Body of pancreas (tissue), 4 donors: ENCODE measurements at regions not wholly inside any gene's neighbourhood (a gene's known extent, or its start where the extent isn't known, plus 50 kb on each side); places are given as distances from the start of the nearest gene placed in this dataset.
"Not testable (repeated sequence)": the region's sequence is repeated elsewhere in the genome, so short reads cannot be mapped to it uniquely, and the experiment has no call there.

ENCODE experiments used
- ATAC-seq: fragments of 150-250 bp; one replicate; pipeline ENCODE4 v1.9.1; 2016
- DNase-seq, 4 donors: peaks; one replicate each; pipeline ENCODE4 v3.0.0-alpha.2; 2019
- H3K27ac ChIP-seq, 4 donors: fragments of 200-600 bp; sonication (generic); 1 replicate in 3 of 4; 2 replicates in 1 of 4; pipeline versions ENCODE4 v1.5.1 to v1.6.1; 2016 to 2019; ENCODE audit warnings: mild to moderate bottlenecking in 1 of 4, mixed read lengths in 1 of 4, moderate library complexity in 1 of 4
- H3K27me3 ChIP-seq, 2 donors: fragments of 200-600 bp; sonication (generic); one replicate each; pipeline ENCODE4 v1.6.0; 2016; ENCODE audit warnings: mild to moderate bottlenecking in 1 of 2
- H3K36me3 ChIP-seq, 2 donors: fragments of 200-600 bp; sonication (generic); replicated peaks in 1 of 2; 2 replicates each; pipeline ENCODE4 v1.5.1; 2016; ENCODE audit warnings: low read depth in 2 of 2; ENCODE audit not compliant: insufficient read depth in 1 of 2
- H3K4me1 ChIP-seq: fragments of 200-600 bp; sonication (generic); one replicate; pipeline ENCODE4 v1.6.0; 2016
- H3K4me3 ChIP-seq, 2 donors: fragments of 200-600 bp; sonication (generic); 1 replicate in 1 of 2; 2 replicates in 1 of 2; pipeline ENCODE4 v1.5.1; 2016 to 2019
- H3K9me3 ChIP-seq, 3 donors: fragments of 200-600 bp; sonication (generic); 1 replicate in 2 of 3; 2 replicates in 1 of 3; pipeline ENCODE4 v1.5.1; 2016
- POLR2A ChIP-seq, 3 donors: fragments of 450-650 bp; IDR thresholded peaks; one replicate each; pipeline ENCODE4 v1.6.1; 2016; ENCODE audit warnings: antibody characterized with exemption in 3 of 3, mild to moderate bottlenecking in 2 of 3
- WGBS, 2 donors: methylation state at CpG; one replicate each; pipeline ENCODE4 v1.1.5; 2017; 5-methylcytosine and 5-hydroxymethylcytosine counted together
- intact Hi-C: fragments of 100-400 bp; cut with DNase I; formaldehyde crosslinking; loops from one replicate; pipeline ENCODE4 v1.15.1; 2023
- TF ChIP-seq, protein P1 (sequence below), 7 experiments: fragments of 450-650 bp in 4 of 7; fragments of 200-600 bp in 3 of 7; sonication (generic) in 3 of 7; IDR thresholded peaks; one replicate each; pipeline ENCODE4 v1.5.1; 2016 to 2019; ENCODE audit warnings: antibody characterized with exemption in 7 of 7

DNA sequence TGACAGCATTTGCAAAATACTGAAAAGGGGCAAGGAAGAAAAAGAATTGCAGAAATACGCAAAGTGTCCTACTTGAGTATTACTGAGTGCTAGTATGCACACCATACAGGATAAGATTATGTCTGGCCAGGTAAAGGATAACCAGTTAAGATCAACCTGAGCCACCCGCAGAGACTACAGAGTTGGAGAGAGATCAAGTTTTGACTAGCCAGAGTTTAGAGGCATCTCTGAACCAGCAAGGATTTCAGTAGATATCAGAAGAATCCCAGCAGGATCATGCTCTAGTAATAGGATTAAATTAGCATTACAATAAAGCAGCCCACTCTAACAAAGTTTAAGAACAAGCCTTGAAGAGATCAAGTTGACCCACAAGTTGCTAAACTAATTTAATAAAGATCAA, 232.7 kb upstream of the HSFY2 start:
- no peak overlapping the region for H3K27ac ChIP-seq
- H3K4me1 ChIP-seq, result no peaks in the 10 kb centered on the region
- no peak for DNase-seq
- no peaks in the 10 kb centered on the region for H3K9me3 ChIP-seq
- 83% methylated on average over 2 of the region's 2 CpGs for WGBS, 2 donors
- no peaks in the 10 kb centered on the region for H3K27me3 ChIP-seq
- no peak overlapping the region for H3K4me3 ChIP-seq
- no peaks in the 10 kb centered on the region for H3K36me3 ChIP-seq
- intact Hi-C loops, result no loop called here
- no peak for ATAC-seq
- no peak for TF ChIP-seq POLR2A (IDR thresholded peaks at IDR 0.05)
- TF ChIP-seq, protein P1, sequence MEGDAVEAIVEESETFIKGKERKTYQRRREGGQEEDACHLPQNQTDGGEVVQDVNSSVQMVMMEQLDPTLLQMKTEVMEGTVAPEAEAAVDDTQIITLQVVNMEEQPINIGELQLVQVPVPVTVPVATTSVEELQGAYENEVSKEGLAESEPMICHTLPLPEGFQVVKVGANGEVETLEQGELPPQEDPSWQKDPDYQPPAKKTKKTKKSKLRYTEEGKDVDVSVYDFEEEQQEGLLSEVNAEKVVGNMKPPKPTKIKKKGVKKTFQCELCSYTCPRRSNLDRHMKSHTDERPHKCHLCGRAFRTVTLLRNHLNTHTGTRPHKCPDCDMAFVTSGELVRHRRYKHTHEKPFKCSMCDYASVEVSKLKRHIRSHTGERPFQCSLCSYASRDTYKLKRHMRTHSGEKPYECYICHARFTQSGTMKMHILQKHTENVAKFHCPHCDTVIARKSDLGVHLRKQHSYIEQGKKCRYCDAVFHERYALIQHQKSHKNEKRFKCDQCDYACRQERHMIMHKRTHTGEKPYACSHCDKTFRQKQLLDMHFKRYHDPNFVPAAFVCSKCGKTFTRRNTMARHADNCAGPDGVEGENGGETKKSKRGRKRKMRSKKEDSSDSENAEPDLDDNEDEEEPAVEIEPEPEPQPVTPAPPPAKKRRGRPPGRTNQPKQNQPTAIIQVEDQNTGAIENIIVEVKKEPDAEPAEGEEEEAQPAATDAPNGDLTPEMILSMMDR (IDR thresholded peaks at IDR 0.05), result no peak

DNA sequence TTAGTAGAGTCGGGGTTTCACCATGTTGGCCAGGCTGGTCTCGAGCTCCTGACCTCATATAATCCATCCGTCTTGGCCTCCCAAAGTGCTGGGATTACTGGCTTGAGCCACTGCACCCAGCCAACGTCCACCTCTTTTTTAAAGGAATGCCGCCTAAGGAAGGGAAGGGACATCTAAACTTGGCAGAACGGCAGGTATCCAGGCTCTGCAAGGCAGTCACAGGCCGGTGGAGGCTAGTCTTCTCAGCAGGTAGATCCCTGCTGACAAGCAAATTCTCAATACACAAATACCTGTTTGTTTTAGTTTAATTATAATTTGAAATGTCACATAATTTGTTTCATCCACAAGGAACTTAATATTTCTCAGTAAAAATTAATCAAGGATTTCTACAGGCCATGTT, 232.0 kb upstream of the HSFY2 start:
- Histone ChIP-seq H3K9me3 (no peaks in the 10 kb centered on the region), H3K27ac (no peak overlapping the region), H3K4me1 (no peaks in the 10 kb centered on the region), H3K36me3 (no peaks in the 10 kb centered on the region), H3K4me3 (no peak overlapping the region), H3K27me3 (no peaks in the 10 kb centered on the region)
- WGBS, 2 donors, result 87 to 100% methylated on average over 5 to 7 of the region's 7 CpGs
- intact Hi-C loops, result no loop called here
- TF ChIP-seq, protein P1 (IDR thresholded peaks at IDR 0.05), result no peak
- no peak for TF ChIP-seq POLR2A (IDR thresholded peaks at IDR 0.05)
- no peak for DNase-seq
- ATAC-seq, result no peak

DNA sequence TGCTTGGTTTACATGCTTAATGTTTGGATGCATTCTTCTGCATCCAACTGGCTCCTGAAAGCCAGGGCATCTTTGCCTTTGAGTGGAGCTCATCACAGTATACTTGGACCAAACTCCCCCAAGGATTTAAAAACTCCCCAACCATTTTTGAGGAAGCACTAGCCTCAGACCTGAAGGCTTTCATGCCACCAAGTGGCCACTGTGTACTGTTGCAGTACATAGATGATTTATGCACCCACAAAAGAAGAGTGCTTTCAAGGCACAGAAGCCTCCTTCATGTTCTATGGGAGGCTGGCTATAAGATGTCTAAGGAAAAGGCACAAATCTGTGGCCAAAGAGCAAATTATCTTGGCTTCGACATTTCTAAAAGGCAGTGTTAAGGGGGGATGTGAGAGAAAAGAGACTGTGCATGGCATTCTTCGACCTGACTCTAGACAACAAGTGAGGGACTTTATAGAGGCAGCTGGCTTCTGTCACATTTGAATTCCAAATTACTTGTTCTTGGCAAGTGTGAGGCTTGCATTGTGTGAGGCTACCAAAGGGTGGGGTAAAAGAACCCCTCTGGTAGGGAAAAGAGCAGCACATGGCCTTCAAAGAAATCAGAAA, 224.2 kb upstream of the HSFY2 start:
- Histone ChIP-seq H3K4me1 (no peaks in the 10 kb centered on the region), H3K36me3 (no peaks in the 10 kb centered on the region), H3K4me3 (no peak overlapping the region), H3K27ac (no peak overlapping the region), H3K9me3 (no peaks in the 10 kb centered on the region), H3K27me3 (no peaks in the 10 kb centered on the region)
- 70 to 82% methylated on average over 2 of the region's 2 CpGs for WGBS, 2 donors
- ATAC-seq (no peak), DNase-seq (no peak)
- intact Hi-C loops, result no loop called here
- TF ChIP-seq, protein P1 (IDR thresholded peaks at IDR 0.05), result peak in 1 of 7 experiments; percentile 6
- TF ChIP-seq POLR2A (IDR thresholded peaks at IDR 0.05), result no peak

DNA sequence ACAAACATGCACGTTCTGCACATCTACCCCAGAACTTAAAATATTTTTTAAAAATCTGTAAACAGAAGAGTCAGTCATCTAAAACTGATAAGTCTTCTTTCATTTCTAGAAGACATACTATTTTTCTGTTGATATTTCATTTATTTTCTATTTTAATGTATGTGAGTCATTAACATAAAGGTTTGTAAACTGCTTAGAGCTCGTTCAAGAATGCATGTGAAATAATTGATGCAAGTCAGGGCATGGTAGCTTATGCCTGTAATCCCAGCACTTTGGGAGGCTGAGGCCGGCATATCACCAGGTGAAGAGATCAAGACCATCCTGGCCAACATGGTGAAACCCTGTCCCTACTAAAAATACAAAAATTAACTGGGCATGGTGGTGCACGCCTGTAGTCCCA, 219.9 kb upstream of the HSFY2 start:
- TF ChIP-seq, protein P1 (IDR thresholded peaks at IDR 0.05), result no peak
- no peak for TF ChIP-seq POLR2A (IDR thresholded peaks at IDR 0.05)
- intact Hi-C loops, result no loop called here
- no peaks in the 10 kb centered on the region for H3K9me3 ChIP-seq
- H3K27ac ChIP-seq, result no peak overlapping the region
- H3K27me3 ChIP-seq, result no peaks in the 10 kb centered on the region
- 98 to 99% methylated on average over 4 of the region's 4 CpGs for WGBS, 2 donors
- no peaks in the 10 kb centered on the region for H3K36me3 ChIP-seq
- H3K4me1 ChIP-seq, result no peaks in the 10 kb centered on the region
- no peak overlapping the region for H3K4me3 ChIP-seq
- DNase-seq, result no peak
- ATAC-seq, result no peak

DNA sequence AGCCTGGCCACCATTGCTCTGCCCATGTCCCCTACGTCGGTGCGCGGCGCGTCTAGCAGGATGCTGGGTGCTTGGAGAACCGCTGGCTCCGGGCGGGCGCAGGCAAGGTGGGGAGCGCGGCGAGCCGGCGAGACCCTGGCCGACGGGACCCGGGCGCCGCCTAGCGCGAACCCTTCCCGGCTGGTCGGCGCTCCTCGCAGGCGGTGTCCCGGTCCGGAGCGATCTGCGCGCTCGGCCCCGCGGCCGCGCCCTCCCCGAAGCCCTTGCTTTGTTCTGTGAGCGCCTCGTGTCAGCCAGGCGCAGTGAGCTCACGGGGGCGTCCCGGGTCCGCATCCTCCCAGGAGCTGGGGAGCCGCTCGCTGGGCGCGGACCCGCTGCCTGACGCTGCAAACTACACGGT, 219.1 kb upstream of the HSFY2 start:
- H3K27me3 ChIP-seq, H3K27ac ChIP-seq, H3K9me3 ChIP-seq, intact Hi-C loops, DNase-seq, H3K4me1 ChIP-seq, H3K4me3 ChIP-seq, H3K36me3 ChIP-seq: not testable (repeated sequence)
- peak; percentile 68 for ATAC-seq
- WGBS, 2 donors, result 20% methylated on average over 2 of the region's 52 CpGs; no CpG with 5 or more reads in 1 of the 2 donors
